ENCODE measurements at regions not wholly inside any gene's neighbourhood (a gene's known extent, or its start where the extent isn't known, plus 50 kb on each side); places are given as distances from the start of the nearest gene placed in this dataset.

- TF ChIP-seq CTCF (IDR thresholded peaks at IDR 0.05) (no peak), POLR2A (IDR thresholded peaks at IDR 0.05) (no peak)
Measured at GRCh38 chr1:213466541-213466940, 415.5 kb downstream of the RPS6KC1 start.

Measured in lower leg skin (tissue), 3 donors.